IPS-20b (cell line): ENCODE measurements at regions not wholly inside any gene's neighbourhood (a gene's known extent, or its start where the extent isn't known, plus 50 kb on each side); places are given as distances from the start of the nearest gene placed in this dataset.

Experiments used
- H3K27ac ChIP-seq: one replicate; pipeline ENCODE4 v1.5.1; 2013; ENCODE audit warnings: low read length
- H3K27me3 ChIP-seq: 2 replicates; pipeline ENCODE4 v1.6.1; 2013; ENCODE audit warnings: mild to moderate bottlenecking, low read length, inconsistent platforms; ENCODE audit not compliant: insufficient read depth
- H3K36me3 ChIP-seq: 2 replicates; pipeline ENCODE4 v1.6.1; 2013; ENCODE audit warnings: low read depth, mild to moderate bottlenecking, inconsistent platforms, low read length, moderate library complexity; ENCODE audit not compliant: insufficient read depth
- H3K4me1 ChIP-seq: 2 replicates; pipeline ENCODE4 v1.6.1; 2013; ENCODE audit warnings: mild to moderate bottlenecking, control low read depth, inconsistent platforms, low read length, moderate library complexity; ENCODE audit not compliant: insufficient read depth
- H3K4me3 ChIP-seq: 2 replicates; pipeline ENCODE4 v1.5.1; 2013; ENCODE audit warnings: mild to moderate bottlenecking, low read length, inconsistent platforms
- H3K9ac ChIP-seq: 2 replicates; pipeline ENCODE4 v1.6.1; 2013; ENCODE audit warnings: low read depth, mild to moderate bottlenecking, inconsistent platforms, low read length, moderate library complexity
- H3K9me3 ChIP-seq: 2 replicates; pipeline ENCODE4 v1.6.1; 2013; ENCODE audit warnings: mild to moderate bottlenecking, low read depth, low read length, inconsistent platforms; ENCODE audit not compliant: insufficient read depth

- Histone ChIP-seq H3K9ac (no peak overlapping the region), H3K4me3 (no peak overlapping the region), H3K36me3 (no peaks in the 10 kb centered on the region), H3K9me3 (no peaks in the 10 kb centered on the region), H3K27me3 (no peaks in the 10 kb centered on the region), H3K27ac (no peak overlapping the region), H3K4me1 (no peaks in the 10 kb centered on the region)
Observed at GRCh38 chr14:27410981-27411380, 813.1 kb upstream of the NOVA1 start.

- Histone ChIP-seq H3K27me3 (no peaks in the 10 kb centered on the region), H3K27ac (no peak overlapping the region), H3K36me3 (no peaks in the 10 kb centered on the region), H3K4me1 (no peaks in the 10 kb centered on the region), H3K4me3 (no peak overlapping the region), H3K9me3 (no peaks in the 10 kb centered on the region), H3K9ac (no peak overlapping the region)
Observed at GRCh38 chr14:27427796-27428195, 830.0 kb upstream of the NOVA1 start.

- Histone ChIP-seq H3K27ac (no peak overlapping the region), H3K36me3 (no peaks in the 10 kb centered on the region), H3K4me1 (no peaks in the 10 kb centered on the region), H3K9ac (no peak overlapping the region), H3K9me3 (no peaks in the 10 kb centered on the region), H3K4me3 (no peak overlapping the region), H3K27me3 (no peaks in the 10 kb centered on the region)
Observed at GRCh38 chr14:27435923-27436670, 838.3 kb upstream of the NOVA1 start.

- Histone ChIP-seq H3K36me3 (no peaks in the 10 kb centered on the region), H3K27ac (no peak overlapping the region), H3K9me3 (no peaks in the 10 kb centered on the region), H3K9ac (no peak overlapping the region), H3K27me3 (no peaks in the 10 kb centered on the region), H3K4me1 (no peaks in the 10 kb centered on the region), H3K4me3 (no peak overlapping the region)
Observed at GRCh38 chr14:27484633-27485032, 886.8 kb upstream of the NOVA1 start.

GRCh38 chr14:27485193-27485592, 887.4 kb upstream of the NOVA1 start:
- no peaks in the 10 kb centered on the region for H3K4me1 ChIP-seq
- no peak overlapping the region for H3K4me3 ChIP-seq
- no peak overlapping the region for H3K27ac ChIP-seq
- no peak overlapping the region for H3K9ac ChIP-seq
- H3K9me3 ChIP-seq = no peaks in the 10 kb centered on the region
- H3K36me3 ChIP-seq = no peaks in the 10 kb centered on the region
- no peaks in the 10 kb centered on the region for H3K27me3 ChIP-seq

GRCh38 chr14:27506272-27506671, 908.4 kb upstream of the NOVA1 start:
- Histone ChIP-seq H3K9me3 (peaks cover 3% of the 10 kb centered on the region; the same call in 1 of the 2 replicates), H3K9ac (no peak overlapping the region), H3K4me1 (no peaks in the 10 kb centered on the region), H3K27ac (no peak overlapping the region), H3K4me3 (no peak overlapping the region), H3K36me3 (no peaks in the 10 kb centered on the region), H3K27me3 (no peaks in the 10 kb centered on the region)

- Histone ChIP-seq H3K4me1 (no peaks in the 10 kb centered on the region), H3K9ac (no peak overlapping the region), H3K36me3 (no peaks in the 10 kb centered on the region), H3K27me3 (no peaks in the 10 kb centered on the region), H3K4me3 (no peak overlapping the region), H3K9me3 (peaks cover under 1% of the 10 kb centered on the region; the same call in 1 of the 2 replicates), H3K27ac (no peak overlapping the region)
Observed at GRCh38 chr14:27528328-27528727, 930.5 kb upstream of the NOVA1 start.

GRCh38 chr14:27536748-27537147, 938.9 kb upstream of the NOVA1 start:
- Histone ChIP-seq H3K9ac (no peak overlapping the region), H3K4me3 (no peak overlapping the region), H3K9me3 (peaks cover 10% of the 10 kb centered on the region), H3K27me3 (no peaks in the 10 kb centered on the region), H3K36me3 (no peaks in the 10 kb centered on the region), H3K27ac (no peak overlapping the region), H3K4me1 (no peaks in the 10 kb centered on the region)

- no peak overlapping the region for H3K4me3 ChIP-seq
- H3K36me3 ChIP-seq = no peaks in the 10 kb centered on the region
- H3K9ac ChIP-seq = no peak overlapping the region
- H3K27me3 ChIP-seq = no peaks in the 10 kb centered on the region
- H3K9me3 ChIP-seq = peaks cover 13% of the 10 kb centered on the region; the same call in 1 of the 2 replicates
- H3K27ac ChIP-seq = no peak overlapping the region
- H3K4me1 ChIP-seq = no peaks in the 10 kb centered on the region
Observed at GRCh38 chr14:27546111-27546510, 948.3 kb upstream of the NOVA1 start.

- no peaks in the 10 kb centered on the region; the same call in 1 of the 2 replicates for H3K4me1 ChIP-seq
- no peak overlapping the region for H3K4me3 ChIP-seq
- H3K27me3 ChIP-seq = no peaks in the 10 kb centered on the region
- no peak overlapping the region for H3K27ac ChIP-seq
- H3K9ac ChIP-seq = no peak overlapping the region
- H3K36me3 ChIP-seq = no peaks in the 10 kb centered on the region
- peaks cover 3% of the 10 kb centered on the region; the same call in 1 of the 2 replicates for H3K9me3 ChIP-seq
Observed at GRCh38 chr14:27553790-27554189, 956.0 kb upstream of the NOVA1 start.

- no peaks in the 10 kb centered on the region for H3K9me3 ChIP-seq
- H3K36me3 ChIP-seq = no peaks in the 10 kb centered on the region
- H3K4me3 ChIP-seq = no peak overlapping the region
- H3K27me3 ChIP-seq = no peaks in the 10 kb centered on the region
- H3K27ac ChIP-seq = no peak overlapping the region
- H3K4me1 ChIP-seq = no peaks in the 10 kb centered on the region
- no peak overlapping the region for H3K9ac ChIP-seq
Observed at GRCh38 chr14:27557445-27557844, 959.6 kb upstream of the NOVA1 start.

GRCh38 chr14:27559848-27560247, 962.0 kb upstream of the NOVA1 start:
- Histone ChIP-seq H3K27ac (no peak overlapping the region), H3K36me3 (no peaks in the 10 kb centered on the region), H3K4me1 (no peaks in the 10 kb centered on the region), H3K27me3 (no peaks in the 10 kb centered on the region), H3K9me3 (no peaks in the 10 kb centered on the region), H3K4me3 (no peak overlapping the region), H3K9ac (no peak overlapping the region)
